CD14-positive monocyte (primary cell): ENCODE measurements at regions not wholly inside any gene's neighbourhood (a gene's known extent, or its start where the extent isn't known, plus 50 kb on each side); places are given as distances from the start of the nearest gene placed in this dataset.

Experiments
- DNase-seq, 3 donors: peaks; one replicate each; pipeline ENCODE4 v3.0.0-alpha.2; 2011 to 2022
- H2AFZ ChIP-seq: 2 replicates; pipeline ENCODE4 v1.6.0; 2012; ENCODE audit warnings: mild to moderate bottlenecking, low read depth, low read length, inconsistent platforms; ENCODE audit not compliant: insufficient read depth, poor library complexity, severe bottlenecking
- H3K27ac ChIP-seq, 2 donors: 1 replicate in 1 of 2; 2 replicates in 1 of 2; pipeline ENCODE4 v1.5.1; 2012 to 2013; ENCODE audit warnings: low read length in 2 of 2, control low read depth in 1 of 2, inconsistent platforms in 1 of 2, low read depth in 1 of 2, mild to moderate bottlenecking in 1 of 2
- H3K27me3 ChIP-seq, 2 donors: one replicate each; pipeline versions ENCODE4 v1.6.0 to v1.6.1; 2011 to 2013; ENCODE audit warnings: low read length in 2 of 2; ENCODE audit not compliant: control insufficient read depth in 2 of 2, insufficient read depth in 2 of 2
- H3K36me3 ChIP-seq, 2 donors: replicated peaks in 1 of 2; 1 replicate in 1 of 2; 2 replicates in 1 of 2; pipeline versions ENCODE4 v1.5.1 to v1.6.1; 2012 to 2013; ENCODE audit warnings: low read length in 2 of 2, control low read depth in 1 of 2, inconsistent platforms in 1 of 2, mild to moderate bottlenecking in 1 of 2; ENCODE audit not compliant: insufficient read depth in 2 of 2, control insufficient read depth in 1 of 2
- H3K4me1 ChIP-seq, 2 donors: 1 replicate in 1 of 2; 2 replicates in 1 of 2; pipeline versions ENCODE4 v1.5.1 to v1.6.1; 2012 to 2013; ENCODE audit warnings: low read length in 2 of 2, control low read depth in 1 of 2, inconsistent platforms in 1 of 2, mild to moderate bottlenecking in 1 of 2, moderate library complexity in 1 of 2; ENCODE audit not compliant: insufficient read depth in 2 of 2, control insufficient read depth in 1 of 2
- H3K4me2 ChIP-seq: replicated peaks from 2 replicates; pipeline ENCODE3; 2012; ENCODE audit warnings: low read length, moderate library complexity, mild to moderate bottlenecking; ENCODE audit not compliant: poor library complexity, severe bottlenecking; ENCODE audit errors: extremely low read depth
- H3K4me3 ChIP-seq, 3 experiments: fragments of 200-600 bp in 1 of 3; sonication (generic) in 1 of 3; replicated peaks in 1 of 3; 1 replicate in 2 of 3; 2 replicates in 1 of 3; pipeline ENCODE4 v1.5.1; 2011 to 2013; ENCODE audit warnings: low read length in 3 of 3, mild to moderate bottlenecking in 3 of 3, control low read depth in 2 of 3, low read depth in 2 of 3, inconsistent platforms in 1 of 3, moderate library complexity in 1 of 3
- H3K79me2 ChIP-seq: 2 replicates; pipeline ENCODE4 v1.6.0; 2012; ENCODE audit warnings: mild to moderate bottlenecking, control low read depth, inconsistent platforms, low read length, moderate library complexity; ENCODE audit not compliant: insufficient read depth
- H3K9ac ChIP-seq: 2 replicates; pipeline ENCODE4 v1.6.0; 2017; ENCODE audit warnings: low read length, mild to moderate bottlenecking; ENCODE audit not compliant: insufficient read depth, poor library complexity, severe bottlenecking
- H3K9me3 ChIP-seq, 2 donors: replicated peaks in 1 of 2; 1 replicate in 1 of 2; 2 replicates in 1 of 2; pipeline versions ENCODE4 v1.5.1 to v1.6.1; 2012 to 2013; ENCODE audit warnings: low read length in 2 of 2, control low read depth in 1 of 2; ENCODE audit not compliant: control insufficient read depth in 1 of 2, insufficient read depth in 1 of 2
- H4K20me1 ChIP-seq: 2 replicates; pipeline ENCODE4 v1.6.0; 2012; ENCODE audit warnings: mild to moderate bottlenecking, low read length, control low read depth, moderate library complexity; ENCODE audit not compliant: insufficient read depth
- H3K27ac Mint-ChIP-seq, 7 donors: one replicate each; pipeline ENCODE4 v1.8.0; 2020; ENCODE audit warnings: mild to moderate bottlenecking in 7 of 7, mixed read lengths in 7 of 7, moderate library complexity in 6 of 7, inconsistent platforms in 2 of 7
- H3K27me3 Mint-ChIP-seq, 3 donors: one replicate each; pipeline ENCODE4 v1.8.0; 2021 to 2022; ENCODE audit warnings: low read depth in 3 of 3, mild to moderate bottlenecking in 3 of 3, mixed read lengths in 3 of 3, moderate library complexity in 3 of 3, inconsistent platforms in 1 of 3
- H3K36me3 Mint-ChIP-seq, 2 donors: one replicate each; pipeline ENCODE4 v1.8.0; 2020; ENCODE audit warnings: mixed read lengths in 2 of 2, inconsistent platforms in 1 of 2, mild to moderate bottlenecking in 1 of 2
- H3K4me1 Mint-ChIP-seq: one replicate; pipeline ENCODE4 v1.8.0; 2020; ENCODE audit warnings: mild to moderate bottlenecking, mixed read lengths
- H3K4me3 Mint-ChIP-seq, 2 donors: one replicate each; pipeline ENCODE4 v1.8.0; 2020; ENCODE audit warnings: mild to moderate bottlenecking in 2 of 2, mixed read lengths in 2 of 2, moderate library complexity in 1 of 2
- H3K9me3 Mint-ChIP-seq, 7 donors: one replicate each; pipeline ENCODE4 v1.8.0; 2020 to 2022; ENCODE audit warnings: mixed read lengths in 7 of 7, mild to moderate bottlenecking in 6 of 7, moderate library complexity in 6 of 7, inconsistent platforms in 2 of 7
- CTCF ChIP-seq: fragments of 200-600 bp; IDR thresholded peaks from one replicate; pipeline ENCODE4 v1.8.0; 2022; ENCODE audit warnings: antibody characterized with exemption, mild to moderate bottlenecking
- WGBS: methylation state at CpG from one replicate; pipeline ENCODE4 v1.1.5; 2013; ENCODE audit warnings: missing lambda C conversion rate; ENCODE audit not compliant: insufficient coverage; 5-methylcytosine and 5-hydroxymethylcytosine counted together
- intact Hi-C, 2 donors: fragments of 100-400 bp; cut with micrococcal nuclease; formaldehyde crosslinking; loops; one replicate each; pipeline versions ENCODE4 v1.15.0 to v1.15.1; 2023

GRCh38 chr4:148730766-148731165, 288.6 kb upstream of the NR3C2 start:
- Histone ChIP-seq H3K79me2 (no peaks in the 10 kb centered on the region), H4K20me1 (no peaks in the 10 kb centered on the region), H3K27me3 (no peaks in the 10 kb centered on the region), H3K4me3 (no peak overlapping the region), H3K27ac (no peak overlapping the region), H3K9ac (no peak overlapping the region), H2AFZ (no peak overlapping the region), H3K4me1 (no peaks in the 10 kb centered on the region), H3K9me3 (peaks cover 0 to 3% of the 10 kb centered on the region in 2 donors), H3K4me2 (no peak overlapping the region), H3K36me3 (no peaks in the 10 kb centered on the region)
- H3K27ac Mint-ChIP-seq = no peak overlapping the region
- no peaks in the 10 kb centered on the region for H3K27me3 Mint-ChIP-seq
- H3K36me3 Mint-ChIP-seq = no peaks in the 10 kb centered on the region
- WGBS = 100% methylated on average over 1 of the region's 4 CpGs
- no peaks in the 10 kb centered on the region for H3K4me1 Mint-ChIP-seq
- H3K4me3 Mint-ChIP-seq = no peak overlapping the region
- TF ChIP-seq CTCF = no peak
- intact Hi-C loops = no loop called here
- H3K9me3 Mint-ChIP-seq = peaks cover 0 to 9% (median 1%) of the 10 kb centered on the region in 7 donors
- no peak for DNase-seq

GRCh38 chr4:148730082-148730640, 287.9 kb upstream of the NR3C2 start:
- intact Hi-C loops = no loop called here
- Histone ChIP-seq H2AFZ (no peak overlapping the region), H3K27me3 (no peaks in the 10 kb centered on the region), H3K9ac (no peak overlapping the region), H4K20me1 (no peaks in the 10 kb centered on the region), H3K4me3 (no peak overlapping the region), H3K79me2 (no peaks in the 10 kb centered on the region), H3K4me2 (no peak overlapping the region), H3K27ac (no peak overlapping the region), H3K4me1 (no peaks in the 10 kb centered on the region), H3K36me3 (no peaks in the 10 kb centered on the region), H3K9me3 (peaks cover 0 to 3% of the 10 kb centered on the region in 2 donors)
- Mint-ChIP-seq H3K4me3 (no peak overlapping the region), H3K36me3 (no peaks in the 10 kb centered on the region), H3K27ac (no peak overlapping the region), H3K27me3 (no peaks in the 10 kb centered on the region), H3K9me3 (peaks cover 0 to 9% (median 1%) of the 10 kb centered on the region in 7 donors), H3K4me1 (no peaks in the 10 kb centered on the region)
- no CpG with 5 or more reads among the region's 1 CpG for WGBS
- no peak for DNase-seq
- TF ChIP-seq CTCF = no peak
